Epithelial cell of proximal tubule (primary cell): ENCODE measurements at regions not wholly inside any gene's neighbourhood (a gene's known extent, or its start where the extent isn't known, plus 50 kb on each side); places are given as distances from the start of the nearest gene placed in this dataset.

ENCODE experiments used
- DNase-seq: peaks from one replicate; pipeline ENCODE4 v3.0.0-alpha.2; 2011; ENCODE audit warnings: low read depth
- H3K4me3 ChIP-seq: 2 replicates; pipeline ENCODE4 v1.5.1; 2011; ENCODE audit warnings: low read depth, mild to moderate bottlenecking, low read length
- TF ChIP-seq, protein P1 (sequence below): conservative IDR thresholded peaks from 2 replicates; pipeline ENCODE4 v1.5.1; 2012; ENCODE audit warnings: low read depth, mild to moderate bottlenecking, low read length

DNA sequence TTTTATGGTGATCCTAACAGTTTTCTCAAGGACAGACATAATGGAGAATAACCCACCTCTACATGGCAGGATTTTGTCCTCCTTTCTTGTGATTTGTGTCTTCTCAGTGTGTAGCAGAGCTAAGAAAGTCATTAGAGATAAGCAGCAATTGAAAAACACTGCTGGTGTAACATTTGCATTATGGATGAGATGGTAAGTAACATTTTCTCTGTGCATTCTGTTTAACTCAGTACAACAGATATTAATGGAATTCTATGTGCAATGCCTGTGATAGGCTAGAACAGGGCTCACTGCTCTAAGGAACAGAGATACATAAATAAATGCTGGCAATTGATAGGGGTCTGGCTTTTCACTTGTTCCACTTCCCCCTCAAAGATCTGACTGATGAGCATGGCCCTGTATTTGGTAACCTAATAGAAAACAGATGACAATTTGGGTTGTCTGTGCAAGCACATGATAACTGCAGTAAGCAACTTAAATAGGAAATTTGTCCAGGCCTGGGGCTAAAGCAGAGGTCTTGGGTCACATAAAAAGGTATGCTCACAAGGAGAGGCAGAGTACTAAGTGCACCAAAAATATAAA, 560.3 kb upstream of the POM121L12 start:
- TF ChIP-seq, protein P1, sequence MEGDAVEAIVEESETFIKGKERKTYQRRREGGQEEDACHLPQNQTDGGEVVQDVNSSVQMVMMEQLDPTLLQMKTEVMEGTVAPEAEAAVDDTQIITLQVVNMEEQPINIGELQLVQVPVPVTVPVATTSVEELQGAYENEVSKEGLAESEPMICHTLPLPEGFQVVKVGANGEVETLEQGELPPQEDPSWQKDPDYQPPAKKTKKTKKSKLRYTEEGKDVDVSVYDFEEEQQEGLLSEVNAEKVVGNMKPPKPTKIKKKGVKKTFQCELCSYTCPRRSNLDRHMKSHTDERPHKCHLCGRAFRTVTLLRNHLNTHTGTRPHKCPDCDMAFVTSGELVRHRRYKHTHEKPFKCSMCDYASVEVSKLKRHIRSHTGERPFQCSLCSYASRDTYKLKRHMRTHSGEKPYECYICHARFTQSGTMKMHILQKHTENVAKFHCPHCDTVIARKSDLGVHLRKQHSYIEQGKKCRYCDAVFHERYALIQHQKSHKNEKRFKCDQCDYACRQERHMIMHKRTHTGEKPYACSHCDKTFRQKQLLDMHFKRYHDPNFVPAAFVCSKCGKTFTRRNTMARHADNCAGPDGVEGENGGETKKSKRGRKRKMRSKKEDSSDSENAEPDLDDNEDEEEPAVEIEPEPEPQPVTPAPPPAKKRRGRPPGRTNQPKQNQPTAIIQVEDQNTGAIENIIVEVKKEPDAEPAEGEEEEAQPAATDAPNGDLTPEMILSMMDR: no peak

GRCh38 chr7:52473756-52474155, 561.7 kb upstream of the POM121L12 start:
- DNase-seq: no peak
- no peak overlapping the region for H3K4me3 ChIP-seq
- TF ChIP-seq, protein P1: no peak

More for the DNA sequence above, 560.3 kb upstream of the POM121L12 start:
- no peak overlapping the region for H3K4me3 ChIP-seq
- no peak for DNase-seq

- no peak for DNase-seq
- H3K4me3 ChIP-seq: no peak overlapping the region
- TF ChIP-seq, protein P1: no peak
Observed at GRCh38 chr7:52472006-52472620, 563.3 kb upstream of the POM121L12 start.

- DNase-seq: no peak
- H3K4me3 ChIP-seq: no peak overlapping the region
- TF ChIP-seq, protein P1: no peak
Observed at GRCh38 chr7:52465216-52465615, 570.2 kb upstream of the POM121L12 start.

DNA sequence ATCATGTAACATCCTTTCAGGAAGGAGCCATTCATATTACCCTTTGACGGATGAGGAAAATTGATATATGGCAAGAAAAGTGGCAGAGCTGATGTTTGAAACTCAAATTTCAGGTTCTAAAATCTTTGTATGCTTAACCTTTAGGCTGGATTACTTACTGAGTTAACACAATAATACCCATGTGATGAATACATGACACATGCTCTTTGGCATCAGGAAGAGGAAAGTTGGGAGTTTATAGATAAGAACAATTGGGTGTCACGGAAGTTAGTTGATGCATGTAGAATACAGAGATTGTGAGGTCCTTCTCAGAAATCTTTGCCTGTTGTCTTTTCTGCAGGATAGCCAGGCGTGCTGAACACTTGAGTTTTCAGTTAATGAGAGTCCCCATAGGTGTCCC, 572.1 kb upstream of the POM121L12 start:
- DNase-seq: no peak
- TF ChIP-seq, protein P1: no peak
- no peak overlapping the region for H3K4me3 ChIP-seq

DNA sequence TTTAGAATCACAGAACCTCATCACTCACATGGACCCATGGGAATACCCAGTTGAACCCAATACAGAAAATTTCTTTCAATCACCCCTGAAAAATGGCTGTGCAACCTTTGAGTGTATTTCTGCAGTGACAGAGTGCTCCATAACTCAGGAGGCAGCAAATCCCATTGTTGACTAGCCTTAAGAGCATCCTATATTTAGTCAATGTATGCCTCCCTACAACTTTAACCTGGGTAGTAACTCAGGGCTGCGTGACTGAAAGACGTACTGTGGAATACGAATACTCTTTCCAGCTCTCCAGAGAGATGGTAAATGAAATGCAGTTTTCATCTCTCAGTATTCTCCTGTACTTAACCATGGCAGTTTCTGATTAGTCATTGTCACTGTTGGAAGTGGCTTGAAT, 573.0 kb upstream of the POM121L12 start:
- no peak overlapping the region for H3K4me3 ChIP-seq
- DNase-seq: no peak
- TF ChIP-seq, protein P1: no peak

GRCh38 chr7:52455571-52455970, 579.9 kb upstream of the POM121L12 start:
- TF ChIP-seq, protein P1: no peak
- no peak overlapping the region for H3K4me3 ChIP-seq
- DNase-seq: no peak
